ENCODE measurements at regions not wholly inside any gene's neighbourhood (a gene's known extent, or its start where the extent isn't known, plus 50 kb on each side); places are given as distances from the start of the nearest gene placed in this dataset.

DNA sequence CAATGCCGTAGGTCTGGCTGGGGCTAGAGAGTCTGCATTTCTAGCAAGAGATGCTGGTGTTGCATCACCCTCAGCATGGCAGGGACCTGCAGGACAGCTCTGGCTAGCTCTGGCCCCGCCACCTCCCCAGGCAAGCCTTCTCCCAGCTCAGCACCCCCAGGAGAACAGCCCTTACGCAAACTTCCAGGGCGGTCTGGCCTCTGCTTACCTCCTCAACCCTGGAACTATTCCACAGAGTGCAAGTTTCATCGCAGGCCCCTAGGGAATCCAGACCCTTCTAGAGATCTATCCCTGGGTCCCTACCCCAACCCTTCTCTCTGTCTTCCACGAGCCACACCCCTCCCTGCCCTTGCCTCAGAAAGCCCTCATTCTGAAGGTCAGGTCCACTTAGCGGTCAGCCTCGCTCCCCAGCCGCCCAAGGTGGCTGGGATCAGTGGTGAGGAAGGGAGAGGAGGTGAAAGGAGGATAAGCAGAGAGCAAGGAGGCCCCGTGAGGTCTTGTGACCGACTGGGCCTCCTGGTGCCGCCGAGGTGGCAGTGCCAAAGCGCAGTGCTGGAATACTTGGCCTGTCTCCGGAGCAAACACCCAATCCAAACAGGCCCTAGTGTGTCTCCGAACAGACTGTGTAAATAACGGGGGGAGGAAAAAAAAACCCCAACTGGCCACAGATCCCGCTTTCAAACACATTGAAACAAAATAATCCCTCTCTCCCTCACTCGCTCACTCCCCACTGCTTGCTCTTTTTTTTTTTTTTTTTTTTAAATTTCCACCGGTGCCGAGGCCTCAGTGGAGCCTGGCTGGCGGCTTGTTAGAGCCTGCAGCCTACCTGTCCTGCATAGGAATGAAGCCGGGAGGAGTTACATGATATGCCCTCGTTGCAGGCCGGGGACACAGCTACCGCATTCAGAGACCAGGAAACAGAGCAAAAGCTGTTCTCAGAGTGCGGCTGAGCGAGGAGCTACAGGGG lies 380.9 kb downstream of the SOX9 start:
- DNase-seq (ENCODE audit: low read depth) = no peak

DNA sequence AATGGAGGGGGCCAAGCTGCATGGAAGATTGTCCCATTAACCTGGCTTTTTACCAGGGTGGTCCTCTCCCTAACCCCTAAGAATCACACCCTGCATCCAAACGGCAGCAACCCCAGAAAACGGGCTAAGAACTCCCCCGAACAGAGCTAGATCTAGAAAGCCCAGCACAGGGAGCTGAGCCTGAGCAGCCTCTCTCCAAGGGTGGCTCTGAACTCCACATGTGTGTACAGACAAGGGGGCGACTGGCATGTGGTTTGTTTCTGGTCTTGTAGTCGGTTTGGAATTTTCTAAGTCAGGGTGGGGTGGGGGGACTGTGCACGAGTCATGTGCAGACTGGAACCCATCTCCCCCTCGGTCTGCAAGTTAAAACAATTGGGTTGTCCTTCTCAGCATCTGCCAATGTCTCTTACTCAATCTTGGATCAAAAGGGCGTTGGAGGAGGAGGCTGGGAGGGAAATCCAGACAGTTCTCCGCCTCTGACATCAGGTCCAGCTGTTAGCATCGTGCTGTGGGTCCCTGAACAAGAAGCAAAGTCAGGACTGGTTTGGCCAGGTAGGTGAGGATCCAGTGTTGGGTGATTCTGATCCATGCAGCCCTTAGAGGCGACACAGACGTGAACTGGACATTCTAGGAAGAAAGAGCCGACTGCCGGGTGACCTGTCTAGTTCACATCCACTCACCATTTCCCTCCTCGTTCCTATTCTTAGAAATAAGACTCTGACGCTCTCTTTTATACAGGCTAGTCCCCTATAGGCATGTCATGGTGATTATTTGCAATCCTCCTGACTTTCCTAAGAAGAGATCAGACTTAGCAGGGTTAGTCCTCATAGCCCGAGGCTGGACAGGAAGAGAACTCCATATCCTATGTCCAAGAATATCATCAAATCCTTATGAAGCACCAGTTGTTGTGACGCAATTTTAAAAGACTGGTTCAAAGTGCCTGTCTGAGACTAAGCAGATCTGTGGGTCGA lies 381.8 kb downstream of the SOX9 start:
- DNase-seq (ENCODE audit: low read depth) = no peak

- DNase-seq (ENCODE audit: low read depth) = no peak
These were observed 382.7 kb downstream of the SOX9 start for GRCh38 chr17:72503556-72503955.

- no peak for DNase-seq (ENCODE audit: low read depth)
These were observed 384.0 kb downstream of the SOX9 start for GRCh38 chr17:72504783-72505182.

DNA sequence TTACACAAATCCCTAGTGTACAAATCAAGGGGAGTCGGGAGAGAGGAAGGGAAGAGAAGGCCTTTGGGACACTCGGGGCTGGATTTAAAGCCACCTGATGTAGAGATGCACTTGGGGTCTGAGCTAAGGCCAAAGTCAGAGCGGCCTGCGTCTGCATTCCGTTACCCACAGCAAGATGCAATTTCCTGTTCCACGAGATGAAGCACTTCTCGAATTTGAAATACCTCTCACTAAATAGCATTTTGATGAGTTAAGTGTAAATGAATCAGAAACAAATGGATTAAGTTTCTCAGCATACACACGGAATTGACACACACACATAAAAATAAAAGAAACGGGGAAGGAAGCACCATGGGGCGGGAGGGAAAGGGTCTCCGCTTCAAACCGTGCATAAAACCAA lies 386.0 kb downstream of the SOX9 start:
- no peak for DNase-seq (ENCODE audit: low read depth)

DNA sequence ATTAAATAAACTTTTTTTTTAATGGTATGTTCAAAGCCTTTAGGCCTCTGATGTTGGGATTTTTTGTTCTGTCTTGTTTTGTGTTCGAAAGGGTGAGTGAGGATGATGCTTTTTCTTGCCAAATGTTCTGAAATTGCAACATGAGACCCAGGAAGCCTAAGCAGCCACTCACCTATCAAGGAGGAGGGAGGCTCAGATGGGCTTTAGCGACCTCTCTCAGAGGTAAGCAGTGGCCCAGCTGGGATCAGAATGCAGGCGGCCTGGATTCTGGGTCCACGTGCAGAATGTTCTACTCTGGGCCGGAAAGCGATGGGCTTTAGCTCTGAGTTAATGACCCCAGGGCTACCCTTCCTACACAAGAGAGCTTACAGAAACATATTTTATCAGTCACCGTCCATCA lies 386.6 kb downstream of the SOX9 start:
- DNase-seq (ENCODE audit: low read depth) = no peak

DNA sequence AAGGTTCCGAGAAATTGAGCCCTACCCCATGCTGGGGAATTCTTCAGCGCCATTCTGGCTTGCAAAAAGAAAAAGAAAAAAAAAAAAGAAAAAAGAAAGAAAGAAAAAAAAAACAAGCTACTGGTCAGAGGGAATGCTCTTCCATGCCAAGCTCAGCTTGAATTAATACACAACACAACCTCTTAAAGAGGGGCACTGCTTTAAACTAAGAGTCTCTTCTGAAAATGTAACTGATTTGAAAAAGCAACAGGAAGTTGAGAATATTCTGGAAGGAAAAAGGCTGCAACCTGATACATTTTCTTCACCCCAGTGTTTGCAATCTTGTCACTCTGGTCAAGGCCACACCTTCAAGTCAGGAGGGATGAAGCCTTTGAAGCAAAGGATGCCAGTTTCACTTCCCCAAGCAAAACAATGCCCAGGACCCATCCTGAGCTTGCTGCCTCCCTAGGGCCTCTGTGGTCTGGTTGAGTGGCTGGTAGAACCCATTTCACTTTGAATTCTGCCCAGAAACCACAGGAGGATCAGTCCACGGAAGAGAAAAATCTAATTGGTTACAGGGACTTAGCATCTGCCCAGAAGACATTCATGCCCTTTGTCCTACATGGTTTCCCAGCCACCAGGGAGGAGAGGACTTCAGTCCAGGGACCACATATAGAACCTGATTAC lies 389.7 kb downstream of the SOX9 start:
- no peak for DNase-seq (ENCODE audit: low read depth)

DNA sequence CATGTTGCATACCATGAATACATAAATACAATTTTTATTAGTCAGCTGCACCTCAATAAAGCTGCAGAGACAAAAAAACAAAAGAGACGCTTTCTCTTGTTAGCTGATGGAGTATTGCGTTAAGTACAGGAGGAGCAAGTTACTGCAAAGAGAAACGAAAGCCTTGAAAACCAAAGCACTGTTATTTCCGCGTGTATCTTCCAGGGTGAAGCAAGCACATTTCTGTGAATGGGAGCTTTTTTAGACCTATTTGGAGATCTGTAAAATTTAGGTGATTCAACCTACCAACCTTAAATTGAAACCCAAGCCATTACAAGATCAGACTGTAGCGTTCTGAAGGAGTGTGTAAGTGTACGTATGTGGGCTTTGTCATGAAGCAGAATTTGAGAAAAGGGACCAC lies 390.4 kb downstream of the SOX9 start:
- no peak for DNase-seq (ENCODE audit: low read depth)

DNA sequence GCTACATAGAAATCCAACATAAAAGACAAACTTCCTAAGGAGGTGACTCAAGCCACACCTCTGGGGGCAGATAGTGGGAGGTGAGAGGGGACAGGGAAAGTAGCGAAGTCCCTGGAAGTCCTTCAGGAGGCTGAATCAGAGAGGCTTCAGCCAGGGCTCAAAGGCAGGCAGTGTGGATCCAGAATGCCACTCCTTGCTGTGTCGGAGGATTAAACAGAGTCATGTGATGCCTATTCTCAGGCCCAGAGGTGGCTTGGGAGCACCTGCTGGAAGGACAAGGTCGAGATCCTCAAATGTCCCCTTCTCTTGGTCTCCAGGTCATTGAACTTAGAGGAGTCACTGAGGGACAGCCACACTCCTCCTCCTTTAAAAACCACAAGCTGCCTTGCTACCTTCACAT lies 391.1 kb downstream of the SOX9 start:
- DNase-seq (ENCODE audit: low read depth) = no peak

- DNase-seq (ENCODE audit: low read depth) = no peak
These were observed 392.1 kb downstream of the SOX9 start for GRCh38 chr17:72512649-72513556.

- DNase-seq (ENCODE audit: low read depth) = no peak
These were observed 393.6 kb downstream of the SOX9 start for GRCh38 chr17:72514321-72514861.

- DNase-seq (ENCODE audit: low read depth) = no peak
These were observed 394.1 kb downstream of the SOX9 start for GRCh38 chr17:72514891-72515290.

DNA sequence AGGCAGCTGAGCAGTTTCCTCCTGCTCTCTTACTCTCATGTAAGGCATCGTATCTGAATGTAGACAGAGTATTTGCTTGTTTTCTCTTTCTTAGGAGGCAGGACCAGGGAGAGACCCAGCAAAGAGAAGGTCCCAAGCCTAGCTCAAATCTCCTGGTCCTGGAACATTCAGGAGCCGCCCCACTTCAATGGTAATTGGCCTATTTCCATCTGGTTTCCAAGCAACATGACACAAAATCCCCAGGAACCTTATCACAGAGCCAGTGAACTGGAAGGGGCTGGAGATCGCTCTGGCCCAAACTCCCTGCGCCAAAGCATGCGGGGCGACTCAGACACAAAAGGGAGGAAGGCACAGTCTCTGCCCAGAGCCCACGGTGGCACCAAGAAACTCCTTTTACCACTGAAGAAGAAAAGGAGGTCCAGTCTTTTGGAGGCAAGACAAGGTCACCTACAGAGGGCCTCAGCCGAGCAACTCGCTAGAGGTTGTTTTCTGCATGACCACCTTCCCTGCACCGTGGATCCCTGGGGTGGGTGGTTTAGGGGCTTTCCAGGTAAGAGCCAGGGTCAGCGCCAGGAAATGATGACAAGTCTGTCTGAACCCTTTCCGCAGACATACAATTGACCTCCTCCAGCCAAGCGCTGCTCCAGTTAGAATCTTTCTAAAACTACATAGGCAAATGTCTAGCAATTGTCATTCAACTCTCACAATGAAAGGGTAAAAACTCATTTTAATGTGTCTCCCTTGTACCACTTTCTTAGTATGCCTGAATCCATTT lies 394.7 kb downstream of the SOX9 start:
- no peak for DNase-seq (ENCODE audit: low read depth)

DNA sequence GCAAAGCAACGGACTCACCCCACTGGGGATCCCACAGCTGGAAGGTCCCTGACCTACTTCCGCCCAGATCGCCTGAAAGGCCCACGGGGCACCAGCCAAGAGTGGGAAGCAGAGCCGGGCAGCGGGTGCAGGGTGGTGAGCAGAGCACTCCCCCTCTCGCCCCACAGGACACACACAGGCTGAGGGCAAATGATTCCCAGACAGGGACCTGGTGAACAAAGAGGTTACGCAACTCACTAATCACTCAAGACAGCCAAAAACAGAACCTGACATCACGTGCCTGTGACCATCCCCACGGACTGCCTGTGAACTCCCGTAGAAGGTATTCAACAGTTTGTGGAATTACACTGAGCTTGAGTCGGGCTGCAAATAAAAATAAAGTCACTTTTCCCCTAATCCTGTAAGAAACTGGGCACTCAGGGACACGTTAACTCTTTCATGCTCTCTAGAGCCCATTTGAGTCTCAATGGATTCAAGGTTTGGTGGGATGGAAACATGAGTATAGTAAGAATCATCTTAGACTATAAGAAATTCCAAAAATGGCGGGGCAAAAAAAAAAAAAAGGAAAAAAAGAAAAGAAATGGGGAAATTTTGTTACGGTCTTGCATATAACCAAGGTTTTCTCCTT lies 396.1 kb downstream of the SOX9 start:
- no peak for DNase-seq (ENCODE audit: low read depth)

GRCh38 chr17:72517413-72518158 lies 396.8 kb downstream of the SOX9 start:
- no peak for DNase-seq (ENCODE audit: low read depth)

DNA sequence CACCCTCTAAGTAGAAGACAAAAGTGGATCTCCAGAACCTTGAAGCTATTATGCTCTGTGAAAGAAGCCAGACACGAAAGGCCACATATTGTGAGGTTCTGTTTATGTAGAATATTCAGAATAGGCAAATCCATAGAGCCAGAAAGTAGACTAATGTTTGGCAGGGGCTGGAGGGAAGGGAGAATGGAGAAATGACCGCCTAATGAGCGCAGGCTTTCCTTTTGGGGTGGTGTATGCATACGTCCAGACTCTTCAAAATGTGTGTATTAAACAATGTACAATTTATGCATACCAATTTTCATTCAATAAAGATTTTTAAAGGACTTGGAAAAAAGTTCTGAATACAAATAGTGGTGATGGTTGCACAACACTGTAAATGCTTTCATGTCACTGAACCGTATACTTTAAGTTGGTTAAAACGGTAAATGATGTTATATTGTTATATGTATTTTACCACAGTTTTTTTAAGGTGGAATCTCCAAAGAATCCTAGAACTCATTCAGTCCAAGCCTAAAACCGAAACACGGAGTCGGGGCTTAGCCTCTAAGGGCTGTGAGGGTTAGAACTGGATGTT lies 397.4 kb downstream of the SOX9 start:
- DNase-seq (ENCODE audit: low read depth) = no peak

DNA sequence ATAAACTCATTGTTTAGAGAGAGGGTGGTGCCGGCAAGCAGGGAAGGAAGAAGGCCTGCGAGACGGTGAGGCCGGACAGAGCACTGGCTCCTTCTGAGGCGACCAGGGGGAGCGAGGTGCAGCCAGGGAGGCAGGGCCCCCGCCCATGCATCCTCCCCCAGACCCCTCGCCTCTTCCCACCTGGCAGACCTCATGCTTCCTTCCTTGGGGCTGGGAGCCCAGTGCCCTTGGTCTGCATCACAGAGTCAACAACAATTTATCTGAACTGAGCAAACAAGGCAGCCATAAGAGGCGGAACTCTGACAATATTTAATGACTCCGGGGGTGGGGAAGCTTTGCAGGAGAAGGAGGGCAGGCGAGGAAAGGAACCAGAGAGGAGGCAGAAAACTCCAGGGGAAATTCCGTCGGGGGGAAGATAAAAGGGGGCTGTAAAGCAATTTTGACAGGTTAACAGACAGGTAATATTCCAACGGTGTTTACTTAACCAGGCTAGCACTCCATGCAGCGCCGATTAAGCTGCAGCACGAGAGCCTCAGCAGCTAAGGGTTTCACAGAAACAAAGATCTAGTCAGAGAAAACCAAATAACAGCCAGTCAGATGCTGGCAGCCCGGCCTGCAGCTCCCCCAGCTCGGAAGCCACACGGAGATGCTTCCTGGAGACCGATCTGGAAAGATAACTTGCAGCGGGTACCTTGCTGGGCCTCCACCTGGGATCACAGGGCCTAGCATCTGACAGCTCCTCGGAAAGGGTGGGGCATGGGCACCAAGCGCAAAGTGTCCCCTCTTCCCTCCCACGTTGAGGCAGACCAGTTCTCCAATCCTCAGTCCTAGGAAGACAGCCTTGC lies 398.2 kb downstream of the SOX9 start:
- no peak for DNase-seq (ENCODE audit: low read depth)

GRCh38 chr17:72519598-72519936 lies 398.7 kb downstream of the SOX9 start:
- DNase-seq (ENCODE audit: low read depth) = no peak

Data from fibroblast of the conjunctiva (primary cell).